ENCODE measurements at regions not wholly inside any gene's neighbourhood (a gene's known extent, or its start where the extent isn't known, plus 50 kb on each side); places are given as distances from the start of the nearest gene placed in this dataset.

GRCh38 chr15:38648121-38648843 is 83.7 kb upstream of the RASGRP1 start:
- TF ChIP-seq, protein P1, sequence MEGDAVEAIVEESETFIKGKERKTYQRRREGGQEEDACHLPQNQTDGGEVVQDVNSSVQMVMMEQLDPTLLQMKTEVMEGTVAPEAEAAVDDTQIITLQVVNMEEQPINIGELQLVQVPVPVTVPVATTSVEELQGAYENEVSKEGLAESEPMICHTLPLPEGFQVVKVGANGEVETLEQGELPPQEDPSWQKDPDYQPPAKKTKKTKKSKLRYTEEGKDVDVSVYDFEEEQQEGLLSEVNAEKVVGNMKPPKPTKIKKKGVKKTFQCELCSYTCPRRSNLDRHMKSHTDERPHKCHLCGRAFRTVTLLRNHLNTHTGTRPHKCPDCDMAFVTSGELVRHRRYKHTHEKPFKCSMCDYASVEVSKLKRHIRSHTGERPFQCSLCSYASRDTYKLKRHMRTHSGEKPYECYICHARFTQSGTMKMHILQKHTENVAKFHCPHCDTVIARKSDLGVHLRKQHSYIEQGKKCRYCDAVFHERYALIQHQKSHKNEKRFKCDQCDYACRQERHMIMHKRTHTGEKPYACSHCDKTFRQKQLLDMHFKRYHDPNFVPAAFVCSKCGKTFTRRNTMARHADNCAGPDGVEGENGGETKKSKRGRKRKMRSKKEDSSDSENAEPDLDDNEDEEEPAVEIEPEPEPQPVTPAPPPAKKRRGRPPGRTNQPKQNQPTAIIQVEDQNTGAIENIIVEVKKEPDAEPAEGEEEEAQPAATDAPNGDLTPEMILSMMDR (IDR thresholded peaks at IDR 0.05) = no peak
- peak; percentile 37 for ATAC-seq (ENCODE audit: low FRiP score)
- no peak for DNase-seq (ENCODE audit: low spot score)

GRCh38 chr15:38650384-38650783 is 85.8 kb upstream of the RASGRP1 start:
- ATAC-seq (ENCODE audit: low FRiP score) = no peak
- no peak for DNase-seq (ENCODE audit: low spot score)
- TF ChIP-seq, protein P1 (IDR thresholded peaks at IDR 0.05) = no peak

- TF ChIP-seq, protein P1 (IDR thresholded peaks at IDR 0.05) = no peak
- DNase-seq (ENCODE audit: low spot score) (no peak), ATAC-seq (ENCODE audit: low FRiP score) (no peak)
Measured at GRCh38 chr15:38650936-38651327, 86.3 kb upstream of the RASGRP1 start.

- TF ChIP-seq, protein P1 (IDR thresholded peaks at IDR 0.05) = no peak
- DNase-seq (ENCODE audit: low spot score) (no peak), ATAC-seq (ENCODE audit: low FRiP score) (no peak)
Measured at GRCh38 chr15:38651328-38652038, 86.9 kb upstream of the RASGRP1 start.

- DNase-seq (ENCODE audit: low spot score) = no peak
- TF ChIP-seq, protein P1 (IDR thresholded peaks at IDR 0.05) = no peak
- ATAC-seq (ENCODE audit: low FRiP score) = no peak
Measured at GRCh38 chr15:38652183-38652794, 87.7 kb upstream of the RASGRP1 start.

GRCh38 chr15:38652998-38653397 is 88.4 kb upstream of the RASGRP1 start:
- TF ChIP-seq, protein P1 (IDR thresholded peaks at IDR 0.05) = no peak
- no peak for DNase-seq (ENCODE audit: low spot score)
- ATAC-seq (ENCODE audit: low FRiP score) = no peak
